GM21576 (cell line): ENCODE measurements at regions not wholly inside any gene's neighbourhood (a gene's known extent, or its start where the extent isn't known, plus 50 kb on each side); places are given as distances from the start of the nearest gene placed in this dataset.
"Not testable (repeated sequence)": the region's sequence is repeated elsewhere in the genome, so short reads cannot be mapped to it uniquely, and the experiment has no call there.

ENCODE experiments used
- ATAC-seq: cut with Tn5 transposase; IDR thresholded peaks from one replicate; pipeline ENCODE4 v1.9.1; 2021; ENCODE audit warnings: mild to moderate bottlenecking, moderate library complexity; ENCODE audit not compliant: unreplicated experiment

DNA sequence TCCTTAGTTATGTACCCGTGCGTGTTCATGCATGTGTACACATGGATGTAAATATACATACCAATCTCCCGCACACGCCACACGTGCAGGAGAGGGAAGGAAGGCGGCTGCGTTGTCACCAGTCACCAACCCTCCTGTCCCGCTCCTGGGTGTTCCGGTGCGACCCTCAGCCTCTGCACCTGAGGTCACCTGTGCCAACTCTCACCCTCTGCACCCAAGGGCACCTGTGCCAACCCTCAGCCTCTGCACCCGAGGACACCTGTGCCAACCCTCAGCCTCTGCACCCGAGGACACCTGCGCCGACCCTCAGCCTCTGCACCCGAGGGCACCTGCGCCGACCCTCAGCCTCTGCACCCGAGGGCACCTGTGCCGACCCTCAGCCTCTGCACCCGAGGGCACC, 192.8 kb upstream of the SALL3 start:
- no peak for ATAC-seq

- ATAC-seq, result no peak
Observed at GRCh38 chr18:78787751-78788150, 191.9 kb upstream of the SALL3 start.

- no peak for ATAC-seq
Observed at GRCh38 chr18:78788161-78788560, 191.5 kb upstream of the SALL3 start.

GRCh38 chr18:78789850-78790249, 189.8 kb upstream of the SALL3 start:
- no peak for ATAC-seq

- no peak for ATAC-seq
Observed at GRCh38 chr18:78790511-78790910, 189.1 kb upstream of the SALL3 start.

DNA sequence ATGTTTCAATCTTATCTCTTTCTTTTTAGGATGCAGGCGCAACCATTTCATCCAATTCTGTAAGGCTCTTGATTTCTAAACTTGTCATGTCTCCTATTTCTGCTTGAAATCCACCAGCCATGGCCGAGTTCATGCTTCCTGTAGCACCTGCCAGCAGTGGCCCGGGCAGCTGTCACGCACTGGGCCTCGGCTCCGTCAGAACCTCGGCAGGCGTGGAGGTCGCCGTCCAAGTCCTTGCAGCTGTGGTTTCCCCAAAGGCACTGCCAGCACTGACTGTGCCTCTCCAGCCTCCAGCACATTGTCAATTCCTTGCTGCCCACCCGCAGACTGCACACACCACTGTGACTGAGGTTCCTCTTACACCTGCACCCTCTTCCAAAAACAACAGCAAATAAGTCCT, 188.7 kb upstream of the SALL3 start:
- no peak for ATAC-seq

DNA sequence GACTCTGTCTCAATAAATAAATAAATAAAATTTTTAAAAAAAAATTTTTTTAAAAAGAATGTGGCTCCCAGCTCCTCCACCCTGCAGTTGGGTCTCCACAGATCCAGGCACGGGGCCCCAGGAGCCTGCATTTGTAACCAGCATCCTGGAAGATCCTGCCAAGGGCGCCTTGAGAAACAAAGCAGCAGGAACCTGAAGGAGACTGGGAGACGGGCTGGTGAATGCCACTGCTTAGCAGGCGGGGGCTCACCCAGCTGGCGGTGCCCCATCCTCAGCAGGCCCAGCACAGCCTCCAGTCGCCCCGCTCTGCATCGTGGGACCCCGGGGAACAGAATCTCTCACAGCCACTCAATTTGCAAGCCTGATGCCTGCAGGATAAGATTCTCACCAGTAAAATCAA, 187.5 kb upstream of the SALL3 start:
- no peak for ATAC-seq

DNA sequence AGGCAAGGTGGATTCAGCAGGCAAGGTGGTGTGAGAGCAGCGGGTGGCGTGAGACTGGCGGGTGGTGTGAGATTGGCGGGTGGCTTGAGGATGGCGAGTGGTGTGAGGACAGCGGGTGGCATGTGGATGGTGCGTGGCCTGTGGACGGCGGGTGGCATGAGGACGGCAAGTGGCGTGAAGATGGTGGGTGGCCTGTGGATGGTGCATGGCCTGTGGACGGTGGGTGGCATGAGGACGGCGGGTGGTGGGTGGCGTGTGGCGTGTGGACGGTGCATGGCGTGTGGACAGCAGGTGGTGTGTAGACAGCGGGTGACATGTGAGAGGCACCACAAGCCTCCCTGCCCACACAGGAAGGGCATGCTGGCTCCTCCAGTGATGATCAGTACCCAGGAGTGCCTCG, 186.9 kb upstream of the SALL3 start:
- no peak for ATAC-seq

DNA sequence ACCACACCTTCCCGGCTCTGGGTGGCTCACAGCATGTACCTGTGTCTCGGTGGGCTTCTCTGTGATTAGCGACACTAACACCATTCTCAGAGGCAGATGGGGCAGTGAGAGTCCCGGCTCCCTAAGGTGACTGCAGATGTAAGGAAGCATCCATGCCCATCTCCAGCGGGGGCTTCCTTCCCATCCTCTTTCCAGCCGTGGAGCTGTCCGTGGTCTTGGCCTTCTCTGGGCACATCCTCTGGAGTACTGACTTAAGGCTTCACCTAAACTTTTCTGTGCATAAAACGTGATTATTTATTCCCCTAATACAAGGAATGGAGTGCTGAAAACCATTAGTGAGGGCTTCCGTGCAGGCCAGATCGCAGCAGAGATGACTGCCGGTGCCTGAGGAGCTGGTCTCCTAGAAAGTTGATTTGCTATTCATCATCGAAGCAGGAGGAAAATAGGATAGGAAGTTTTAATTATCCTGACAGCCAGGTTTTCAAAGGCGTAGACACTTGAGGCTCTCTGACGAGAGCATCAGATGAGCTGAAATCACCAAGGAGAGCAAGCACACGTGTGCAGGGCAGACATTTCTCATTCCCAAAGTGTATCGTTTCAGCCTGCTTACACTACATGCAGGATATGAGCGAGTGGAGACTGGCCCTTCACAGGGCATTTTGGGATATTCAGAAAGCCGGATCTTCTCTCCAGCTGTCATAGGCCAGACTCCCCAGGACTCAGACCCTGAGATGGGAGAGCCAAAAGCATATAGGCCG, 186.1 kb upstream of the SALL3 start:
- ATAC-seq, result no peak

DNA sequence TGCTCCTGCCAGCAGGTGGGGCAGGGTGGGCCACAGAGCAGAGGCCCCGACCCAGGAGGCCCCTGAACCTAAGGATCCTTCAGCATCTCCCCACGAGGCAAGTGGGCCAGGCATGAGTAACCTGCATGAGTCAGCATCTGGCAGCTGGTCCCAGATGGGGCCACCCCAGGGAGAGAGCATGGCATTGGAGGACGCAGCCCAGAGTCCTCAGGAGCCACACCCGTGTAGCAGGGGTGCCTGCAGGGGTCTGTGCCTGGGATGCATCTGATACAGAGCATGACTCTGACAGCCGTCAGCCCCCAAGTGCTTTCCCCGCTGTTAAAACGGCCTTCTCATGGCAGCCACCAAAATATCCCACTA, 185.6 kb upstream of the SALL3 start:
- ATAC-seq, result no peak

DNA sequence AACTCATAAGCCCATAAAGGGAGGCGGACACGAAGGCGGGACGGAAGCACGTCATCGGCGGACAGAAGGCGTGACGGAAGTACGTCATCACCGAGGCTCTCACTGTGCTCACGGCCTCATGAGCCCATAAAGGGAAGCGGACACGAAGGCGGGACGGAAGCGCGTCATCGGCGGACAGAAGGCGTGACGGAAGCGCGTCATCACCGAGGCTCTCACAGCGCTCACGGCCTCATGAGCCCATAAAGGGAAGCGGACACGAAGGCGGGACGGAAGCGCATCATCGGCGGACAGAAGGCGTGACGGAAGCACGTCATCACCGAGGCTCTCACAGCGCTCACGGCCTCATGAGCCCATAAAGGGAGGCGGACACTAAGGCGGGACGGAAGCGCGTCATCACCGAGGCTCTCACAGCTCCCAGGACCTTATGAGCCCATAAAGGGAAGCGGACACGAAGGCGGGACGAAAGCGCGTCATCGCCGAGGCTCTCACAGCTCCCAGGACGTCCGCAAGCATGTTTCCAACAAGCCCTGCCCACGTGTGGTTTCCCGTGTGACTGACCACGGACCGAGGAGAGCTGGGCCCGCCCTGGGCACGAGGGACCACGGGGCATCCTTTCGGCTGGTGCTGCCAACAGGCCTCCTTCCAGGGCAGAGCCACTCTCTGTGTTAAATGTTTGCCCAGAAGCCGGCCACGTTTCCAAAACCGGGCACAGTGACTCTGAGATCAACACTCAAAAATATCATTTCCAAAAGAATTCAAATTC, 182.7 kb upstream of the SALL3 start:
- ATAC-seq, result no peak

- ATAC-seq, result no peak
Observed at GRCh38 chr18:78797499-78797898, 182.1 kb upstream of the SALL3 start.

DNA sequence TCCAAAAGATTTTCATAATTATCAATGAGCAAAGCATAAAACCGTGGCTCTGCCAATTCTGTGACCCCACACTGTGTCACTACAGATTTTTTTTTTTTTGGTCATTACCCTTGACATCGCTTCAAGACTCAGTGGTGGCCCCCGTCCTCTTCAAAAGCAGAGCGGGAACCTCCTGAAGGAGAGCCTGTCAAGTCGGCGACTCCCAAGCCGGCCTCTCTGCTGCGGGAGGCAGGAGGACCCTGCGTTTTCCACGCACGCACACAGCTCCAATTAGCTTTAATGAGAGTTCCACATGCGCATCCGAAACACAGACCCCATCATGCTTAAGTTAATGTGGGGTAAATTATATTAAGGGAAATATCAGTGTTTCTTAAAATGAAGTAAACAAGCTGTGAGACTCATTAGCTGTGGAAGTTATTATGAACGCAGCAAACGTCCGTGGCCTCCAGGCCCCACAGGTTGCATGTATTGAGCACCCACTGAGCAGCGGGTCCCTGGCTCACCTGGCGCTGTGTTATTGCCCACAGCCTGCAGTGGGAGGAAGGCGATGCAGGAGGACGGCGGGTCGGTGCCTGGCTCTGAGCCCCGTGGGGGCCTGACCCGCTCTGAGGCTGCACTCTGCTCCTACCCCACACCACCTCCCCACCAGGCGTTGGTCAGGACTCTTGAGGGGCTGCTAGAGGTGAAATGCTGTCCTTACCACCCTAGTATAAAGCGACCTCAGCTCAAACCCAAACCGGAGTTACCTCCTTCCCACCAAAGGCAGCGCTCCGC, 181.0 kb upstream of the SALL3 start:
- no peak for ATAC-seq

- ATAC-seq, result no peak
Observed at GRCh38 chr18:78799382-78800089, 180.1 kb upstream of the SALL3 start.

DNA sequence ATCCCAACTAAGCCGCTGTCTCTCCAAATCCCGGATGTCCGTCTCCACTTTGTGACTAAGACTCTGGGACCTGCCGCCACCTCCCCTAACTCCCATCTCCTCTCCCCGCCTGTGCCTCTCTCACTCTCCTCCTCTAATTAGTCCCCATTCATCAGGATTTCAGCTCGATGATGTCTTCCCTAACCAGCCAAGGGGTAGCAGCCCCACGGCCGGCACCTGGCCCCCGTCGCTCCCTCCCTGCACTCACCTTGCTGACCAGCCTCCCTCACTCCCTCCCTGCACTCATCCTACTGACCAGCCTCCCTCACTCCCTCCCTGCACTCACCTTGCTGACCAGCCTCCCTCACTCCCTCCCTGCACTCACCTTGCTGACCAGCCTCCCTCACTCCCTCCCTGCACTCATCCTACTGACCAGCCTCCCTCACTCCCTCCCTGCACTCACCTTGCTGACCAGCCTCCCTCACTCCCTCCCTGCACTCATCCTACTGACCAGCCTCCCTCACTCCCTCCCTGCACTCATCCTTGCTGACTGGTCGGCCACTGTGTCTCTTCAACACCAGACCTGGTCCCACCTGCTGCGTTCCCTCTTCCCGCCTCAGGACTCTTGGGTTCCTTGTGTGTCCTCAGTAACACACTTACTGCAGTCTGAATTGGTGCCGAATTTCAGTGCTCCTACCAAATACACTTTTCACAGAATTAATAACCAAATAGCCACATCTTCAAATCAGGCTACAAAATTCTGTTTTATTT, 179.3 kb upstream of the SALL3 start:
- ATAC-seq, result not testable (repeated sequence)

DNA sequence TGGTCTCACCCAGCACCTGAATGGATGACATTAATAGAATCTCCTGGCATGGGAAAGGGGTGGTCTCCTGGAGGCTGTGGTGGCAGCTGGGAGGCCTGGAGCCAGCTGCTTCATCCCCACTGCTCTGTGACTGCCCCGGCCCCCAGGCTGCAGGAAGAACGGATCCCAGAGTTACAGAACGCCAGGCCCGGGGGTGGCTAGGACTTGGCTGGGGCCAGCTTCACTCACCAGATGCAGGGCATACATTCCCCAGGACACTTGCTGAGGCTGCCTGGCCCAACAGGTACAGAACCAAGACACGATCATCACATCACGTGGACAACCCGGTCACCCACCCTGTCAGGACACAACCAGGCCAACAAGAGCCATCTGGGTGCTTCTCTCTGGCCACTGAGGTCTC, 178.6 kb upstream of the SALL3 start:
- no peak for ATAC-seq

- ATAC-seq, result no peak
Observed at GRCh38 chr18:78803104-78803503, 176.5 kb upstream of the SALL3 start.

DNA sequence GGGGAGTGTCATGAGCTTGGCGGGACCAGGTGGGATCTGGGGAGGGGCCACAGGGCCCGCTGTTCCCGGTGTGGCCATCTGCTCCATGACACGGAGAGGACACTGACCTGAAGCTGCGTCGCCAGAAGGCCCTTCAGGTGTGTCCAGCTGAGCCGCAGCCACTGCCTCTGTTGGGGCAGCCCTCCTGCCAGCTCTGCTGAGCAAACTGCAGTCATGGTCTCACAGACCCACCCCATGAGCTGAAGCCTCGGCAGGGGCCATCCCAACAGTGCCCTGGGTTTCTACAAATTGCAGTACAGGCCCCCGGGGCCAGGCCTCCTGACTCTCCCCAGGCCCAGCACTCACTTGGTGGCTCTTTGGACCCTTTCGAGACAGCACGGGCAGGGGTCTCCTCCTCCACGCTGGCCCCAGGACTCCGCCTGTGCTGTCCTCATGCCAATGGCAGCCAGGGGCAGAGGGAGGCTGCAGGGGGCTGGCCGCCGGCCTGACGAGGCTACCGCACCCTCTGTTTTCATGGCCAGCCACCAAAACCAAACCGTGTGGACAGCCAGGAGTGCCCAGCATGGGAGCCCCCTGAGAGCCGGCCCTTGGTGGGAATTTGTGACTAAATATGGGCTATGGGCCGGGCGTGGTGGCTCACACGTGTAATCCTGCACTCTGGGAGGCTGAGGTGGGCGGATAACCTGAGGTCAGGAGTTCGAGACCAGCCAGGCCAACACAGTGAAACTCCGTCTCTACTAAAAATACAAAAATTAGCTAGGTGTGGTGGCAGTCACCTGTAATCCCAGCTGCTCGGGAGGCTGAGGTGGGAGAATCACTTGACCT, 175.2 kb upstream of the SALL3 start:
- no peak for ATAC-seq

DNA sequence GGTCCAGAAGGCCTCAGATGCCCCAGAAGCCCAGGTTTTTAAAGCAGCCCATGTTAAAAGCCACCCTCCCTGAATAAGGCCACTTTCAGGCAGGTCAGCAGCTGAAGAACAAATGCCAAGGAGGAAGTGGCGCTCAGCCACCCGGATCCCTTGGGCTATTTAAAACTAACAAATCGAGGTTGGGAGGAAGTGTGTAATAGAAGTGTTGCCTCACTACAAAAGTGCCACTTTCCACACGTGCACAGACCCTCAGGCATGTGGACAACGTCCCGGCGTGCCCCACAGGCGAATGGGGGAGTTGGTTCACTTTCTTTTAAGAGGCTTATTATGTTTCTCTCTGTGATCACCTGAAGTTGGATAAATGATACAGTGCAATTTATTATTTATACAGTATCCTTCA, 173.8 kb upstream of the SALL3 start:
- ATAC-seq, result no peak

DNA sequence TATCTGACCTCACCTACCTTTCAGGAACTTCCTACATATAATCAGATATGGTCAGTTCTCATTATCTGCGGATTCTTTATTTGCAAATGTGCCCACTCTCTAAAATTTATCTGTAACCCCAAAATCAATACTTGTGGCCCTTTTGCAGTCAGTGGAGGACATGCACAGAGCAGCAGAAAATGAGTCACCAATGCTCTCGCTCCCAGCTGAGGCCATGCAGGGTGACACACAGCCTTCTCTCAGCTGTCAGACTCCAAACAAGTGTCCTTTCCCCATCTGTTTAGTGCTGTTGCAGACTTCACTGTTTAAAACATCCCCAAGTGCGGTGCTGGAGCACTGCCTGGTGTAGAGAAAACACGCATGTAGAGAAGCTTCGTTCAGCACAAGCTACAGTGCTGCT, 171.9 kb upstream of the SALL3 start:
- ATAC-seq, result no peak
